ENCODE measurements at regions not wholly inside any gene's neighbourhood (a gene's known extent, or its start where the extent isn't known, plus 50 kb on each side); places are given as distances from the start of the nearest gene placed in this dataset.

DNA sequence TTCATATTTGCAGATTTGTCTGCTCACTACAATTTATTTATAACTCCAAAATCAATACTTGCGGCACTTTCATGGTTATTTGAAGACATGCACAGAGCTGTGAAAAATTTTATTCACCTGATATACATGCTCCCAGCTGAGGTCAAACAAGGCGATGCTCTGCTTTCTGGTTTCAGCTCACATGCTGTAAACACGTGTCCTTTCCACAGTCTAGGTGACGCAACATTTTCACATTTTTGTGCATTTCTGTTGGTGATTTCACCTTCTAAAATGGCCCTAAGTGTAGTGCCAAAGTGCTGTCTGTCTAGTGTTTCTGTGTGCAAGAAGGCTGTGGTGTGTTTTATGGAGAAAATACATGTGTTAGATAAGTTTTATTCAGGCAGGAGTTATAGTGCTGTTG lies 650.5 kb downstream of the RNF144B start:
- ChIA-PET CTCF (no interaction called here), SMC1A (ENCODE audit: uncharacterized antibody, unreplicated experiment) (no interaction called here), RAD21 (ENCODE audit: unreplicated experiment) (no interaction called here), POLR2A (no interaction called here)
- Histone ChIP-seq H3K27ac (ENCODE audit: control insufficient read depth, insufficient read depth) (no peak overlapping the region), H4K20me1 (ENCODE audit: control insufficient read depth, insufficient read depth) (no peaks in the 10 kb centered on the region), H3K36me3 (ENCODE audit: control insufficient read depth in 2 of 2, insufficient read depth in 2 of 2, low read length in 1 of 2) (no peaks in the 10 kb centered on the region), H2AFZ (ENCODE audit: control insufficient read depth, low read depth, low read length) (no peak overlapping the region), H3K4me2 (ENCODE audit: control insufficient read depth, insufficient read depth) (no peak overlapping the region), H3K4me1 (ENCODE audit: control insufficient read depth, insufficient read depth, low read length) (no peaks in the 10 kb centered on the region), H3K27me3 (replicated peaks in 1 of 2; ENCODE audit: control insufficient read depth in 2 of 2, insufficient read depth in 2 of 2, low read length in 1 of 2) (no peaks in the 10 kb centered on the region), H3K9ac (ENCODE audit: control insufficient read depth, insufficient read depth, low read length) (no peak overlapping the region), H3K4me3 (no peak overlapping the region), H3K9me3 (replicated peaks; ENCODE audit: control insufficient read depth, insufficient read depth, low read length) (no peaks in the 10 kb centered on the region), H3K79me2 (ENCODE audit: control insufficient read depth, insufficient read depth, low read length) (no peaks in the 10 kb centered on the region)
- no TSS peak for BruUV-seq (replicated peaks)
- intact Hi-C loops (cut with micrococcal nuclease; ENCODE audit: unreplicated experiment) = no loop called here
- ATAC-seq (no peak), DNase-seq (ENCODE audit: low read depth, low spot score) (no peak), FAIRE-seq (no peak)
- in situ Hi-C loops (cut with MboI) = no loop called here
- TF ChIP-seq CTCF (IDR thresholded peaks at IDR 0.05 in 2 of 3, conservative IDR thresholded peaks at IDR 0.05 in 1 of 3; ENCODE audit: control insufficient read depth in 2 of 3, extremely low read depth in 1 of 3, insufficient read depth in 1 of 3, low read depth in 3 of 3, low read length in 3 of 3) = no peak
- TF ChIP-seq, protein P1, sequence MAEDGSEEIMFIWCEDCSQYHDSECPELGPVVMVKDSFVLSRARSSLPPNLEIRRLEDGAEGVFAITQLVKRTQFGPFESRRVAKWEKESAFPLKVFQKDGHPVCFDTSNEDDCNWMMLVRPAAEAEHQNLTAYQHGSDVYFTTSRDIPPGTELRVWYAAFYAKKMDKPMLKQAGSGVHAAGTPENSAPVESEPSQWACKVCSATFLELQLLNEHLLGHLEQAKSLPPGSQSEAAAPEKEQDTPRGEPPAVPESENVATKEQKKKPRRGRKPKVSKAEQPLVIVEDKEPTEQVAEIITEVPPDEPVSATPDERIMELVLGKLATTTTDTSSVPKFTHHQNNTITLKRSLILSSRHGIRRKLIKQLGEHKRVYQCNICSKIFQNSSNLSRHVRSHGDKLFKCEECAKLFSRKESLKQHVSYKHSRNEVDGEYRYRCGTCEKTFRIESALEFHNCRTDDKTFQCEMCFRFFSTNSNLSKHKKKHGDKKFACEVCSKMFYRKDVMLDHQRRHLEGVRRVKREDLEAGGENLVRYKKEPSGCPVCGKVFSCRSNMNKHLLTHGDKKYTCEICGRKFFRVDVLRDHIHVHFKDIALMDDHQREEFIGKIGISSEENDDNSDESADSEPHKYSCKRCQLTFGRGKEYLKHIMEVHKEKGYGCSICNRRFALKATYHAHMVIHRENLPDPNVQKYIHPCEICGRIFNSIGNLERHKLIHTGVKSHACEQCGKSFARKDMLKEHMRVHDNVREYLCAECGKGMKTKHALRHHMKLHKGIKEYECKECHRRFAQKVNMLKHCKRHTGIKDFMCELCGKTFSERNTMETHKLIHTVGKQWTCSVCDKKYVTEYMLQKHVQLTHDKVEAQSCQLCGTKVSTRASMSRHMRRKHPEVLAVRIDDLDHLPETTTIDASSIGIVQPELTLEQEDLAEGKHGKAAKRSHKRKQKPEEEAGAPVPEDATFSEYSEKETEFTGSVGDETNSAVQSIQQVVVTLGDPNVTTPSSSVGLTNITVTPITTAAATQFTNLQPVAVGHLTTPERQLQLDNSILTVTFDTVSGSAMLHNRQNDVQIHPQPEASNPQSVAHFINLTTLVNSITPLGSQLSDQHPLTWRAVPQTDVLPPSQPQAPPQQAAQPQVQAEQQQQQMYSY (CRISPR knock-in tag; IDR thresholded peaks at IDR 0.05) = no peak
- TF ChIP-seq HDAC6 (IDR thresholded peaks at IDR 0.05; ENCODE audit: unreplicated experiment) = no peak
- no peak for TF ChIP-seq CBFB (IDR thresholded peaks at IDR 0.05; ENCODE audit: low read depth)
- no peak for TF ChIP-seq TAF1 (IDR thresholded peaks at IDR 0.05; ENCODE audit: borderline replicate concordance, low read depth, low read length)
- TF ChIP-seq NFYA (IDR thresholded peaks at IDR 0.05; ENCODE audit: borderline replicate concordance, low read depth, low read length) = no peak
- TF ChIP-seq PML (IDR thresholded peaks at IDR 0.05; ENCODE audit: low read length) = no peak
- WGBS (ENCODE audit: insufficient coverage, insufficient replicate concordance, low lambda C conversion rate, missing lambda C conversion rate) = 34% methylated on average over 4 of the region's 4 CpGs

Data from GM12878 (cell line).